Non-pigmented ciliary epithelial cell (primary cell): ENCODE measurements at regions not wholly inside any gene's neighbourhood (a gene's known extent, or its start where the extent isn't known, plus 50 kb on each side); places are given as distances from the start of the nearest gene placed in this dataset.

Experiments used
- DNase-seq: peaks from one replicate; pipeline ENCODE4 v3.0.0-alpha.2; 2010; ENCODE audit warnings: low read depth

- no peak for DNase-seq
Measured at GRCh38 chr9:120212153-120212852, 367.7 kb downstream of the CDK5RAP2 start.

- no peak for DNase-seq
Measured at GRCh38 chr9:120210274-120210673, 369.7 kb downstream of the CDK5RAP2 start.

GRCh38 chr9:120202856-120203654 lies 376.9 kb downstream of the CDK5RAP2 start:
- no peak for DNase-seq

- DNase-seq: no peak
Measured at GRCh38 chr9:120198027-120198426, 381.9 kb downstream of the CDK5RAP2 start.

GRCh38 chr9:120197605-120198004 lies 382.4 kb downstream of the CDK5RAP2 start:
- DNase-seq: no peak

GRCh38 chr9:120191141-120191540 lies 388.8 kb downstream of the CDK5RAP2 start:
- DNase-seq: no peak

- DNase-seq: no peak
Measured at GRCh38 chr9:120187758-120188157, 392.2 kb downstream of the CDK5RAP2 start.

- no peak for DNase-seq
Measured at GRCh38 chr9:120186276-120186675, 393.7 kb downstream of the CDK5RAP2 start.

GRCh38 chr9:120184266-120184665 lies 395.7 kb downstream of the CDK5RAP2 start:
- DNase-seq: no peak

- no peak for DNase-seq
Measured at GRCh38 chr9:120183615-120184014, 396.4 kb downstream of the CDK5RAP2 start.

GRCh38 chr9:120182011-120182410 lies 398.0 kb downstream of the CDK5RAP2 start:
- no peak for DNase-seq

- no peak for DNase-seq
Measured at GRCh38 chr9:120177121-120177520, 402.8 kb downstream of the CDK5RAP2 start.

- DNase-seq: no peak
Measured at GRCh38 chr9:120175031-120175430, 404.9 kb downstream of the CDK5RAP2 start.

GRCh38 chr9:120161776-120162175 lies 418.2 kb downstream of the CDK5RAP2 start:
- no peak for DNase-seq

GRCh38 chr9:120158221-120158620 lies 421.7 kb downstream of the CDK5RAP2 start:
- no peak for DNase-seq

- DNase-seq: no peak
Measured at GRCh38 chr9:120156376-120156775, 423.6 kb downstream of the CDK5RAP2 start.

- DNase-seq: no peak
Measured at GRCh38 chr9:120153258-120153657, 426.7 kb downstream of the CDK5RAP2 start.

GRCh38 chr9:120152295-120152694 lies 427.7 kb downstream of the CDK5RAP2 start:
- DNase-seq: no peak

- DNase-seq: no peak
Measured at GRCh38 chr9:120151806-120152205, 428.2 kb downstream of the CDK5RAP2 start.

GRCh38 chr9:120151149-120151548 lies 428.8 kb downstream of the CDK5RAP2 start:
- DNase-seq: no peak

- no peak for DNase-seq
Measured at GRCh38 chr9:120138955-120139354, 441.0 kb downstream of the CDK5RAP2 start.

- no peak for DNase-seq
Measured at GRCh38 chr9:120137186-120137840, 442.7 kb downstream of the CDK5RAP2 start.

GRCh38 chr9:120136696-120137095 lies 443.3 kb downstream of the CDK5RAP2 start:
- no peak for DNase-seq
